Activated CD8-positive, alpha-beta memory T cell treated with anti-CD3 and anti-CD28 coated beads, Interleukin-2, amount 10 ng/mL, durations not matched to agents 7 days and 5 days (primary cell): ENCODE measurements at regions not wholly inside any gene's neighbourhood (a gene's known extent, or its start where the extent isn't known, plus 50 kb on each side); places are given as distances from the start of the nearest gene placed in this dataset.

Experiments used
- ATAC-seq: fragments of 150-1000 bp; cut with Tn5 transposase; one replicate; pipeline ENCODE4 v1.10.0; 2021; ENCODE audit warnings: moderate library complexity
- CTCF ChIA-PET: fragments of 350-600 bp; sonication (Branson Sonifier 250); formaldehyde crosslinking; loops from one replicate; lab custom pipeline; 2021; ENCODE audit warnings: antibody characterized with exemption; lab: Charles Lee
- DNase-seq: peaks from one replicate; pipeline ENCODE4 v3.0.0-alpha.2; 2020
- H3K27ac Mint-ChIP-seq: one replicate; pipeline ENCODE4 v1.8.0; 2021; ENCODE audit warnings: mild to moderate bottlenecking, mixed read lengths
- H3K27me3 Mint-ChIP-seq: one replicate; pipeline ENCODE4 v1.8.0; 2021; ENCODE audit warnings: mixed read lengths
- H3K36me3 Mint-ChIP-seq: one replicate; pipeline ENCODE4 v1.8.0; 2021; ENCODE audit warnings: mild to moderate bottlenecking, mixed read lengths
- H3K4me1 Mint-ChIP-seq: one replicate; pipeline ENCODE4 v1.8.0; 2021; ENCODE audit warnings: mixed read lengths
- H3K4me3 Mint-ChIP-seq: one replicate; pipeline ENCODE4 v1.8.0; 2021; ENCODE audit warnings: mild to moderate bottlenecking, moderate library complexity, mixed read lengths
- H3K9me3 Mint-ChIP-seq: one replicate; pipeline ENCODE4 v1.8.0; 2022; ENCODE audit warnings: low read depth, mixed read lengths

DNA sequence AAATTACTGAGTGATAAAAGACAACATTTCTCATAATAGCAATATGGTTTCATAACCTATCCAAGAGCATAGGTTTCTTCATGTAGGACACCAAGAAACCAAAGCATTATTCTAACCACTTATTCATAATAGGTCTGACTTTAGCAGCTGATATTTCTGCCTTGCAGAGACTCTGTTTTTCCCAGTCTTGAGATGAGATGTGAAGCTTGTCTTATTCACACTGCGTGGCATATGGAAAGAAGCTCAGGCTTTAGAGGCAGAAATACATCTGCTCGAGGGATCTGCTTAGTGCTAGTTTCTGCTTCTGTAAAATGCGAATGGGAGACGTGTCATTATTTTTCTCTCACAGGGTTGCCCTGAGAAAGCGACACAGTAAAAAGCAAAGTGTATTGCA is 232.0 kb upstream of the SPRY2 start:
- Mint-ChIP-seq H3K27me3 (no peaks in the 10 kb centered on the region), H3K36me3 (no peaks in the 10 kb centered on the region), H3K4me3 (no peak overlapping the region), H3K9me3 (no peaks in the 10 kb centered on the region), H3K27ac (no peak overlapping the region), H3K4me1 (no peaks in the 10 kb centered on the region)
- CTCF ChIA-PET: no interaction called here
- DNase-seq: no peak
- ATAC-seq: no peak

DNA sequence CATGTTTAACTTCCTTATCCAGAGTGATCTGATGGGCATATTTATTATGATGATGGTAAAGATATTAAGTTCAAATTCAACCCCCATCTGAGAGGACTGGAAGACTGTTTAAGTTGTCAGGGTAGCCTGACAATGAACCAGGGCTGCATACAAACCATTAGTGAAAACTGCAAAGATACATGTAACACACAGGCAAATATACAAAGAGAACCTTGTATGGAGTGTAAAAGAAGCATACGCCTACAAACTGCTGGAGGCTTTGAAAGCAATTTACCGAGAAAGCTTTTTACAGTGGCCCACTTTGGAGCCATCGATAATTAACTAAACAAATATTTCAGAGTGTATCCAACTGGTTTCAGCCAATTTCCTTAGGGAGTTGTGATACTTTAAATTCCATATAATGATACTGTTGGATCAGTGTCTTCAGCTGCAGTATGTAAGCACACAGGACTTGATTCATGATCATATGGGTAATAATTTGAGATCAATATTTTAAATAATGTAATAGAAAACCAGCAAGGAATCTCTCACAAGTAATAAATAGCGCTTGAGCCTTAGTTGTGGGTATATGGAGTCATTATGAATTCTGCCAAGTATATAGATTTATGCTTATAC is 231.5 kb upstream of the SPRY2 start:
- Mint-ChIP-seq H3K4me3 (no peak overlapping the region), H3K36me3 (no peaks in the 10 kb centered on the region), H3K27ac (no peak overlapping the region), H3K9me3 (no peaks in the 10 kb centered on the region), H3K4me1 (no peaks in the 10 kb centered on the region), H3K27me3 (no peaks in the 10 kb centered on the region)
- CTCF ChIA-PET: interaction anchor here (0.6 kb wide), 1 partner anchor 225 kb away, joined by 4 read pairs; no protein-coding TSS in a partner anchor
- DNase-seq (no peak), ATAC-seq (no peak)

DNA sequence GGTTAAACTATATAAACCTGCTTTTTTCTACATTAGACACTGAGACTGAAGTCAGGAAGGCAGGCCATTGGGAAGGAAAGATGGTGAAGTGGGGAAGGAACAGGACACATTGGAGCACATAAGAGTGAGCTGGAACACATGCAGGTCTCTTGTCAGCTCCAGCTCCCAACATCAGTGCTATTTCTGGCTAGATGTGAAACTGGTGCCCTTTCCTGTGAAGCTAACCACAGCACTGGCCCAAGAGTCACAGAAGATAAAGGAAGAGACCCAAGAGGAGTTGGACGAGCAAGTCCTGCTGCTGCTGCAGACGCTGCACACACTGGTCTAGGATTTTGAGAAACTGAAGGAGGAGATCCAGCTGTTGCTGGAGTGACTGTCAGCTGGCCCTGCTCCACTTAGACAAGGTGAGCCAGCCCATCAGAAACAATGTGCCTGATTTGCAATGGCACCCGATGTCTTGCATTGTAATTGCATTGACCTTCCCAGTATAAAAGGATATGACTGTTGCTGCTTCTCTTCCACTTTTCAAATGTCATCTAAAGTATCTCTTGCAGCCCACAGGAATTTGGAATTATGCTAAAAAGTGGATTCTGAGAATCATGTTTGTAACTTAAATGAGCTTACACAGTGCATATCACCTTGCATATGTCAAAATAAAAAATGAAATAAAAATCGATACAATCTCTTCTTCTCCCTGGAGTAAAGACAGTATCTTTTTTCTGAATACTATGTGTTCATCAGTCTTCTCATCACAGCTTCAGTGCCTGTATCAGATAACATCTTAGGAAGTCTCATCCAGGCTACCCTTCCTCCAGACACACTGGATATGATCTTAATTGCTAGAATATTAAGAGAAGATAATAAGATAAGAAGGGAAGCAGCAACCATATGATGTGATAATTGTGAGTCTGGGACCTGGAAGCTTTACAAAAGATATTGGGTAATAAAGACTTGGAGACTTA is 230.7 kb upstream of the SPRY2 start:
- Mint-ChIP-seq H3K27ac (no peak overlapping the region), H3K27me3 (no peaks in the 10 kb centered on the region), H3K4me3 (no peak overlapping the region), H3K36me3 (no peaks in the 10 kb centered on the region), H3K9me3 (no peaks in the 10 kb centered on the region), H3K4me1 (no peaks in the 10 kb centered on the region)
- ATAC-seq: no peak
- CTCF ChIA-PET: interaction anchor here (0.6 kb wide), 1 partner anchor 226 kb away, joined by 4 read pairs; no protein-coding TSS in a partner anchor
- no peak for DNase-seq

DNA sequence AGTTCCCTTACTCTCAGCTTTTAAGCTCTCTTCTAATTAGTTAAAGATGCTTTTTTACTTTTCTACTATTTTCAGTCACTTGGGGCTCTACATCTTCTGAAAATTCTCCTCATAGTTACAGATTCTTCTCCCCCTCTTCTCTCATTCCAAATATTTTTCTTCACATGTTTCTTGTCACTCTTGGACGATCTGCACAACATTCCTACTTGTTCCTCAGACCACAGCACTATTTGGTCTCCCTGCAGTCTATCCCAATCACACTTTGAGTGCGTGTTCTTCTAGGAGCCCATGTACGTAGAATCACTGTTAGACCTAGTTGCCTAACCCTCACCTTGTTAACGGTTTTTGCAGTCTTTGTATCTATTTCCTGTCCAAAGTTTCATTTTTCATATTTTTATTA is 222.5 kb upstream of the SPRY2 start:
- Mint-ChIP-seq H3K4me3 (no peak overlapping the region), H3K27ac (no peak overlapping the region), H3K27me3 (no peaks in the 10 kb centered on the region), H3K9me3 (peaks cover 2% of the 10 kb centered on the region), H3K4me1 (no peaks in the 10 kb centered on the region), H3K36me3 (no peaks in the 10 kb centered on the region)
- DNase-seq (no peak), ATAC-seq (no peak)
- CTCF ChIA-PET: no interaction called here

DNA sequence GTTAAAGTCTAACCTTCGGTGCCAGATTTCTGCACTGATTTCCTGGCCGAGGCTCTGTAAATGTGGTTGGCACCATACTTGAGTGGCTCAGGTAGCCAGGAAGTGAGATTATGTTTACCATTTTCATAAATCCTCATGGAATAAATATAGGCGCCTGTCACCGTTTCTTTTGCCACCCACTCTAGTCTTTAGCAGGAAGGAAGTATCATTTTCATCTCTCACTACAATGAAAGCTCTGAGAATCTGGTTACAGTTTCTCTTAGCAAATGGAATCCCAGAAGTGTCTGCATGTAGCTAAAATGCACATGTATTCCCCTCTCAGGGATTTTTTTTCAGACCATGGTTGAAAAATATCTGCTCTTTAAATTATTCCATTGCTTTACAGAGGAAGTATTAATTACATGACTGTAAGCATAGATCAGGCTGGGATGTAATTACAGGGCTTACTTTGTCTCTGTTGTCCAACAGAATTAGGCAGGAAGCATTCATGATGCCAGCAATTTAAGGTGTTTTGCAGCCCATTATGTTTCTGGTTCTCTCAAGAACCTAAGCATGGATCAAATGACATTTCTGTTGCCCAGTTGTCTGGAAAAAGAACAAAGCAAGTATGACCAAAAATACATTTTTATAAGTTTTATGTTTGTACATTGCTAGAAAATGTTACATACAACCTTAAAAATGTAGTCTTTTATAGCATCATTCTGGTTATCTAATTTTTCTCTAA is 221.7 kb upstream of the SPRY2 start:
- no peaks in the 10 kb centered on the region for H3K36me3 Mint-ChIP-seq
- H3K27me3 Mint-ChIP-seq: no peaks in the 10 kb centered on the region
- peaks cover 4% of the 10 kb centered on the region for H3K9me3 Mint-ChIP-seq
- ATAC-seq: no peak
- CTCF ChIA-PET: no interaction called here
- H3K4me1 Mint-ChIP-seq: no peaks in the 10 kb centered on the region
- no peak overlapping the region for H3K27ac Mint-ChIP-seq
- no peak overlapping the region for H3K4me3 Mint-ChIP-seq
- DNase-seq: no peak

DNA sequence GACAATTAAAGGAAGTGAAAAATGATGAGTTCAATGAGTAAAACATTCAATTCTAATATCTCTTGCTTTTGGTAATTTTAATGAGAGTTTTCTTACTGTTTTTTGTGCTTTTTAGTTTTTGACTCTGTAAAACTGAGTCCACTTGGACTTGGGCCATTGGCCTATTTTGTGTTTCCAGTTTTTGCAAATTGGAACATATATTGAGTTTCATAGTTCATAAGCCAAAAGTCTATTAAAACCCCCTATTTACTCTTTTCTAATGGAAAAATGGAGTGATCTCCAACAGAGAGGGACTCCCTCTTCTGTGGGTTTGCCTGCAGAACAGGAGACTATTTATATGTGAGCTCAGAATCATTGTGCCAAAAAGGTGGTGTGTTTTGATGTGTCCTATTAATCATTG is 219.7 kb upstream of the SPRY2 start:
- Mint-ChIP-seq H3K36me3 (no peaks in the 10 kb centered on the region), H3K27me3 (no peaks in the 10 kb centered on the region), H3K27ac (no peak overlapping the region), H3K4me3 (no peak overlapping the region), H3K9me3 (peaks cover 4% of the 10 kb centered on the region), H3K4me1 (no peaks in the 10 kb centered on the region)
- no peak for ATAC-seq
- no peak for DNase-seq
- CTCF ChIA-PET: no interaction called here

DNA sequence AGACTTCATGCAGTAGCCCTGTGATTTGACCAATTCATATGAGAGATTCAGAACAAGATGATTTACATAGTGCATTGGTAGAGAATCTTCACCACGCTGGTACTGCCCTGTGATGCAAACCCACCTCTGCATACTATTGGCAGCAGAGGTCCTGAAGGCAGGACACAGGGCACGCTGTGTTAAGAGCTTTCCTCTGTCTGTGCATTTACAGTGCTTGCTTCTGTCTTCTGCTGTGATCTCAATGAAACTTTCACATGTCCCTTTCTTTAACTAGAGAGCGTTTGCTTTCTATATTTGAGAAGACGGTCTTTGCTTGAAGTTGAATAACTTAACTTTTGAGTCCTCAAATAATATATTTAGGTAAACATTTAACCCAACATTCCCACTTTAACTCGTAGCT is 219.0 kb upstream of the SPRY2 start:
- CTCF ChIA-PET: no interaction called here
- Mint-ChIP-seq H3K27ac (no peak overlapping the region), H3K27me3 (no peaks in the 10 kb centered on the region), H3K4me1 (no peaks in the 10 kb centered on the region), H3K9me3 (peaks cover 4% of the 10 kb centered on the region), H3K36me3 (no peaks in the 10 kb centered on the region), H3K4me3 (no peak overlapping the region)
- ATAC-seq: no peak
- DNase-seq: no peak

DNA sequence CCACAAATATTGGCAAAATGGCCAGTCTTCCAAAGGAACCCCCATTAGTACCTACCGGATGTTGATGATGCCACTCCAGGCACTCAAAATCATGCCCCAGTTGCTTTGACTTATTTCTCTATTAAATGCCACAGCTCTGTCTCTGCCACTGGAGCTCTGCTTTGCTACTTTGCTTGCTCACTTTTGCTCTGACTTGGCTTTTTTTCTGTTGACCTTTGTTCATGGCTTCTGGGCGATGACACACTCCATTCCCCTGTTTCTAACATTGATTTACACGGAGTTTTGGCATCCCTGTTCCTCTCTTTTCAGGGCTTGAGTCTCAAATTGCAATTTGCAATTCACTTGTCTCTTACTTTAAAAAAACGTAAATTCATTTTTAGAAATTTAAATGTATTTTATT is 217.1 kb upstream of the SPRY2 start:
- Mint-ChIP-seq H3K4me1 (no peaks in the 10 kb centered on the region), H3K36me3 (no peaks in the 10 kb centered on the region), H3K27me3 (no peaks in the 10 kb centered on the region), H3K9me3 (peaks cover 4% of the 10 kb centered on the region), H3K4me3 (no peak overlapping the region), H3K27ac (no peak overlapping the region)
- DNase-seq (no peak), ATAC-seq (no peak)
- CTCF ChIA-PET: no interaction called here

DNA sequence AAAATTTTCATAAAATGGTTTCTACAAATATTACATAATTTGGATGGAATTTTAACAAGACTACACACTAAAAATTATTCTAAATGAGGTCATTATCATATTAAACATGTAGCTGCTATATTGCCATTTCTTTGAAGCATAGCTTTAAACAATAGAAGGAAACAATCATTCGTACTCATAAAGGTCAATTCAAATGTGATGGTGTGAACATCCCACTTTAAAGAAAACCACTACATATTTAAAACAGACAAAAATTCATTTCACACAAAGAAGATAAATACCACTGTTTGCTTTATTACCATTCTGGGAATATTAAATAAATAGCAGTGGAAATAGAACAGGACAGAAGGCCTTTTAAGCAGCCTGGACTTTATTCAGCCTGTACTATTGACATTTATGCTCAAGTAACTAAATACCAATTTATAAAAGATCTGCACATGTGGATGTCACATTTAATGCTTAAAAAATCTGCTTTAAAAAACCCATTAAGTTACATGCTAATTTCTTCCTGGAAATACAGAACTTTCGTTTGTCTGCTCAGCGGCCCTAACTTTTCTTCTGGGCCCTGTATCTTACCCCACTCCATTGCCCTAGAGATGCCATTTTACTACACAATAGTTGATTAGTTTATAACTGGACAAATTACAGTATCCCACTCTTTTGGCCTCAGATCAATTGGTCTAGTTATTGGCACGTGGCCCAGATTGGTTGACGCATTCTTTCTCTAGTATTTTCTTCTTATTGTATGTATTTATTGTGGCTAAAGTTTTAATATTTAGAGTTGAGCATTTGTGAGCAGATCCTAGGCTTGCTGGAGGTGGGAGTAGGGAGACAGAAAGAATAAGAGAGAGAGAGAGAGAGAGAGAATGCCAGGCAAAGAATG is 215.1 kb upstream of the SPRY2 start:
- Mint-ChIP-seq H3K36me3 (no peaks in the 10 kb centered on the region), H3K4me1 (no peaks in the 10 kb centered on the region), H3K27me3 (no peaks in the 10 kb centered on the region), H3K27ac (no peak overlapping the region), H3K4me3 (no peak overlapping the region), H3K9me3 (peaks cover 4% of the 10 kb centered on the region)
- DNase-seq: no peak
- no peak for ATAC-seq
- CTCF ChIA-PET: no interaction called here

DNA sequence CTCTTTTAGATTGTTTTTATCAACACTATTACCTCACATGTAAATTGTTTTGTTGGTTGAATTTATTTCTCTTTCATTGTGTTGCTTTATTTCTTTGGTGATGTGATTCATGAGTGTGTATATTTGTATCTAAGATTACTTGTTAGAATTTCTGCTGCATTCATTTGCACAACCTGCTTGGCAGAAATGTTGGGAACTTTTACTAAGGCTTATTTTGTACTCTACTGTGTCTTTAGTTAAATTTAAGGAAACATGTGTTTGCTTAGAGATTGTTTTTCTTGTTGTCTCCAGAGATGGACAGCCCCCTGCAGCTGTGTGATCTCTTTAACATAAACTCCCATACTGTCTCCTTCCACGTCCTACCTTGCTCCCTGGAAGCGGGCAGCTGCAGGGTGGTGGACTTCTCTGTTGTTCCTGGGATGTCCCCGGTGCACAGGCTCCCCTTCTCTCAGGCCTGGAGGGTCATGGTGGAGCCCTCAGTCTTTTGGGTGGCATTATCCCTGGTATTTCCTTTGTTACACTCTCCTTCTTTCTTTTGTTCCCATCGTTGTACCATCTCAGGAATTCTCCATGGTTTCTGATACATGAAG is 212.0 kb upstream of the SPRY2 start:
- Mint-ChIP-seq H3K4me1 (no peaks in the 10 kb centered on the region), H3K27me3 (no peaks in the 10 kb centered on the region), H3K4me3 (no peak overlapping the region), H3K36me3 (no peaks in the 10 kb centered on the region), H3K9me3 (no peaks in the 10 kb centered on the region), H3K27ac (no peak overlapping the region)
- no peak for DNase-seq
- no peak for ATAC-seq
- CTCF ChIA-PET: no interaction called here

DNA sequence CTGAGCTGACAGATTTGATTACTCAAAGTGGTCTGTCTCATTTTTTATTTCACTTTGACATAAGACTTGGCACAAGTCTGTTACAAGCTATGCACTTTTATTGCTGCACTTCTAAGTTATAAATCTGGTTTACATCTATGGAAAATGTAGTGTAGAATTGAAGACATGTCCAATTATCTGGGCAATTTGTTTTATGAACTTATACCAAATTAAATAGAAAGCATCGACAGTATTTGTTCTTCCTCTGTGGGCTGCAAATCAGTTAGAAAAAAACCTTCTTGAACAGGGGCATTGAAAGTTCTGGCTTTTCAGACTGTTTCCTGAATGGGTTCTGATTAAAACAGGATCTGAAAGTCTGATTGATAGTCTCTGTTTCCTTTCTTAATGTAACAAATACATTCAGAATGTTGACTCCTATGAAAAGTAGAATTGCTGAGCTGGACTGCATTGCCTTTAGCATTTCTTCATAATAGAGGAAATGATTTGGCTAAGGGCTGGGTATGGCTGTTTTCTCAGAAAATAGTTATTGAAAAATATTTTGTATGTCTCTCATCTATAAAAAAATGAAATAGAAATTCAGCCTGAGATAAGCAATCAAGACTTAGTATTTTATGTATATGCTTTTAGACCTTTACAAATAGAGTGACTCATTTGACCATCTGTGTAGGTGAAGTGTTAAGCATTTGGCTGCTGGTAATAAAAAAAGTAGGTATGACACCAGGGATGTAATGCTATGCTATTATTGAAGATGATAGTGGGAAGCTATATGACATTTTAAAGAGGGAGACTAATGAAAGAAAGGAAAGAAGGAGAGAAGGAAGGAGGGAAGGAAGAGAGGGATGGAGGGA is 210.9 kb upstream of the SPRY2 start:
- ATAC-seq: no peak
- Mint-ChIP-seq H3K27ac (no peak overlapping the region), H3K4me3 (no peak overlapping the region), H3K4me1 (no peaks in the 10 kb centered on the region), H3K36me3 (no peaks in the 10 kb centered on the region), H3K27me3 (no peaks in the 10 kb centered on the region), H3K9me3 (no peaks in the 10 kb centered on the region)
- no peak for DNase-seq
- CTCF ChIA-PET: no interaction called here

DNA sequence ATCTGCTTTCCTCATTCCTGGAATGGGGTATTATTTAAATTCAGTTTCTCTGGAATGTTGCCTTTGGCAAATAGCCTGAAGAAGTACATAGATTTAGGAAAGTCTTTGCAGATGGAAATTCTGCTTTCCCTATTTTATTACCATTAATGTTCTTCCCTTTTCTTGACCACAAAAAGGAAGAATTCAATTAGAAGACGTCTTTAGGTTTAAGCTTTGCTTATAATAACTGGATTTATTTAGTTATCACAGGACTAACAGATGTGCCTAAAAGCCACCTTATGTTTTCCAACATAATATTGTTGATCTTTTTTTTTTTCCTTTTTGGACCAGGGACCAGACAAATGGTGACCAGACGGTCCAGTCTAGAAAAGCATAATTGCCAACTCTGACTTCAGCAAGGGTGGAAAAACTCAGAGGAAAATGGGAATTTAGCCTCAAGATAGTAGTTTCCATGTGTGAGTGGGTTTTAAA is 210.1 kb upstream of the SPRY2 start:
- H3K4me1 Mint-ChIP-seq: no peaks in the 10 kb centered on the region
- H3K36me3 Mint-ChIP-seq: no peaks in the 10 kb centered on the region
- H3K4me3 Mint-ChIP-seq: no peak overlapping the region
- no peak overlapping the region for H3K27ac Mint-ChIP-seq
- CTCF ChIA-PET: no interaction called here
- H3K9me3 Mint-ChIP-seq: no peaks in the 10 kb centered on the region
- H3K27me3 Mint-ChIP-seq: no peaks in the 10 kb centered on the region
- DNase-seq (no peak), ATAC-seq (no peak)
